Smooth muscle cell (in vitro differentiated cells): ENCODE measurements at regions not wholly inside any gene's neighbourhood (a gene's known extent, or its start where the extent isn't known, plus 50 kb on each side); places are given as distances from the start of the nearest gene placed in this dataset.

Experiments
- DNase-seq: peaks from one replicate; lab custom pipeline; 2025; ENCODE audit not compliant: unreplicated experiment; lab: John Stamatoyannopoulos, UW
- H2AFZ ChIP-seq: fragments of 200-600 bp; sonication (generic); 2 replicates; pipeline ENCODE4 v1.6.0; 2016; ENCODE audit warnings: antibody characterized with exemption, low read depth, mild to moderate bottlenecking
- H3F3A ChIP-seq: fragments of 200-600 bp; sonication (generic); 2 replicates; pipeline ENCODE4 v1.6.0; 2017; ENCODE audit warnings: antibody characterized with exemption, low read depth
- H3K27ac ChIP-seq: fragments of 200-600 bp; sonication (generic); 2 replicates; pipeline ENCODE4 v1.5.1; 2016; ENCODE audit warnings: low read depth, mild to moderate bottlenecking
- H3K27me3 ChIP-seq: fragments of 200-600 bp; sonication (generic); 2 replicates; pipeline ENCODE4 v1.6.1; 2016; ENCODE audit warnings: low read depth, mild to moderate bottlenecking
- H3K36me3 ChIP-seq: fragments of 200-600 bp; sonication (generic); 2 replicates; pipeline ENCODE4 v1.5.1; 2016; ENCODE audit warnings: low read depth
- H3K4me1 ChIP-seq: fragments of 200-600 bp; sonication (generic); 2 replicates; pipeline ENCODE4 v1.5.1; 2016; ENCODE audit warnings: low read depth
- H3K4me2 ChIP-seq: fragments of 200-600 bp; sonication (generic); 2 replicates; pipeline ENCODE4 v1.6.0; 2016; ENCODE audit warnings: mild to moderate bottlenecking
- H3K4me3 ChIP-seq: fragments of 200-600 bp; sonication (generic); 2 replicates; pipeline ENCODE4 v1.5.1; 2016; ENCODE audit warnings: mild to moderate bottlenecking
- H3K79me2 ChIP-seq: fragments of 200-600 bp; sonication (generic); 2 replicates; pipeline ENCODE4 v1.6.0; 2016; ENCODE audit warnings: low read depth, mild to moderate bottlenecking
- H3K9ac ChIP-seq: fragments of 200-600 bp; sonication (generic); 2 replicates; pipeline ENCODE4 v1.6.0; 2016; ENCODE audit warnings: low read depth
- H3K9me3 ChIP-seq: fragments of 200-600 bp; sonication (generic); replicated peaks from 2 replicates; pipeline ENCODE4 v1.5.1; 2016; ENCODE audit warnings: low read depth
- H4K20me1 ChIP-seq: fragments of 200-600 bp; sonication (generic); 2 replicates; pipeline ENCODE4 v1.6.0; 2016; ENCODE audit warnings: low read depth
- WGBS: methylation state at CpG from one replicate; pipeline ENCODE4 v1.1.7; 2016; ENCODE audit warnings: low lambda C conversion rate; 5-methylcytosine and 5-hydroxymethylcytosine counted together
- TF ChIP-seq, protein P1 (sequence below): fragments of 200-600 bp; sonication (generic); IDR thresholded peaks from 2 replicates; pipeline ENCODE4 v1.5.1; 2017; ENCODE audit warnings: borderline replicate concordance, mild to moderate bottlenecking, antibody characterized with exemption; ENCODE audit not compliant: insufficient read depth, poor library complexity, severe bottlenecking

GRCh38 chr6:164827537-164827936, 481.9 kb downstream of the C6orf118 start:
- no peak overlapping the region for H3K9ac ChIP-seq
- no peak overlapping the region for H2AFZ ChIP-seq
- no peak overlapping the region for H3K4me2 ChIP-seq
- TF ChIP-seq, protein P1, sequence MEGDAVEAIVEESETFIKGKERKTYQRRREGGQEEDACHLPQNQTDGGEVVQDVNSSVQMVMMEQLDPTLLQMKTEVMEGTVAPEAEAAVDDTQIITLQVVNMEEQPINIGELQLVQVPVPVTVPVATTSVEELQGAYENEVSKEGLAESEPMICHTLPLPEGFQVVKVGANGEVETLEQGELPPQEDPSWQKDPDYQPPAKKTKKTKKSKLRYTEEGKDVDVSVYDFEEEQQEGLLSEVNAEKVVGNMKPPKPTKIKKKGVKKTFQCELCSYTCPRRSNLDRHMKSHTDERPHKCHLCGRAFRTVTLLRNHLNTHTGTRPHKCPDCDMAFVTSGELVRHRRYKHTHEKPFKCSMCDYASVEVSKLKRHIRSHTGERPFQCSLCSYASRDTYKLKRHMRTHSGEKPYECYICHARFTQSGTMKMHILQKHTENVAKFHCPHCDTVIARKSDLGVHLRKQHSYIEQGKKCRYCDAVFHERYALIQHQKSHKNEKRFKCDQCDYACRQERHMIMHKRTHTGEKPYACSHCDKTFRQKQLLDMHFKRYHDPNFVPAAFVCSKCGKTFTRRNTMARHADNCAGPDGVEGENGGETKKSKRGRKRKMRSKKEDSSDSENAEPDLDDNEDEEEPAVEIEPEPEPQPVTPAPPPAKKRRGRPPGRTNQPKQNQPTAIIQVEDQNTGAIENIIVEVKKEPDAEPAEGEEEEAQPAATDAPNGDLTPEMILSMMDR = no peak
- no peak for DNase-seq
- no peaks in the 10 kb centered on the region for H3K27me3 ChIP-seq
- H3K4me1 ChIP-seq = no peaks in the 10 kb centered on the region
- H3K9me3 ChIP-seq = no peaks in the 10 kb centered on the region
- 94% methylated on average over 8 of the region's 8 CpGs for WGBS
- no peak overlapping the region for H3K27ac ChIP-seq
- H3F3A ChIP-seq = no peaks in the 10 kb centered on the region
- no peak overlapping the region for H3K4me3 ChIP-seq
- H3K36me3 ChIP-seq = no peaks in the 10 kb centered on the region
- H4K20me1 ChIP-seq = no peaks in the 10 kb centered on the region
- H3K79me2 ChIP-seq = no peaks in the 10 kb centered on the region

- Histone ChIP-seq H3K4me2 (no peak overlapping the region), H3K9me3 (no peaks in the 10 kb centered on the region), H2AFZ (no peak overlapping the region), H3K4me3 (no peak overlapping the region), H3K27me3 (no peaks in the 10 kb centered on the region), H4K20me1 (no peaks in the 10 kb centered on the region), H3K4me1 (no peaks in the 10 kb centered on the region), H3K79me2 (no peaks in the 10 kb centered on the region), H3K9ac (no peak overlapping the region), H3K27ac (no peak overlapping the region), H3F3A (no peaks in the 10 kb centered on the region), H3K36me3 (no peaks in the 10 kb centered on the region)
- 89% methylated on average over 11 of the region's 11 CpGs for WGBS
- no peak for DNase-seq
- TF ChIP-seq, protein P1 = no peak
Measured at GRCh38 chr6:164826831-164827468, 482.5 kb downstream of the C6orf118 start.

DNA sequence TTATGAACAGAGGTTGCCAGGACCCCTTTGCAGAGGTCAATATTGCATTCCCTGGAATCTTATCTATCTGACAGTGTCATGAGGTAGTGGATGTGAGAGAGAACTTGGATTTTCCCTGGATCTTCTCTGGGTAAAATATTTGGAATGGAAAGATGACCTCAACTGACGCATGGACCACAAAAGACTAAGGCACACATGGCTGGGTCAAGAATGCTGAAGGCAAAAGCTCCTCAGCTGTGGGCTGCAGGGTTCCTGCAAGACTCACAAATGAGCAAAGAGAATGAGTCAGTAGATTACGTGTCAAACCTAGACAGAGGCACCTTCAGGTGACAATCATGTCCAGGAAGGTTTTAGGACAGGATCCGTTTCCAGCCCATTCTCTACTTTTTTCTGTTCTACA, 484.0 kb downstream of the C6orf118 start:
- H3K4me1 ChIP-seq = no peaks in the 10 kb centered on the region
- no peak overlapping the region for H3K4me2 ChIP-seq
- no peaks in the 10 kb centered on the region for H3F3A ChIP-seq
- no peak overlapping the region for H3K4me3 ChIP-seq
- H3K27ac ChIP-seq = no peak overlapping the region
- no peak overlapping the region for H3K9ac ChIP-seq
- DNase-seq = no peak
- TF ChIP-seq, protein P1 = no peak
- no peaks in the 10 kb centered on the region for H4K20me1 ChIP-seq
- H3K79me2 ChIP-seq = no peaks in the 10 kb centered on the region
- 89% methylated on average over 3 of the region's 3 CpGs for WGBS
- no peaks in the 10 kb centered on the region for H3K27me3 ChIP-seq
- H2AFZ ChIP-seq = no peak overlapping the region
- no peaks in the 10 kb centered on the region for H3K9me3 ChIP-seq
- H3K36me3 ChIP-seq = no peaks in the 10 kb centered on the region

GRCh38 chr6:164817662-164818061, 491.7 kb downstream of the C6orf118 start:
- Histone ChIP-seq H3K4me1 (no peaks in the 10 kb centered on the region), H3K36me3 (no peaks in the 10 kb centered on the region), H3K79me2 (no peaks in the 10 kb centered on the region), H4K20me1 (no peaks in the 10 kb centered on the region), H3K4me2 (no peak overlapping the region), H3K9ac (no peak overlapping the region), H2AFZ (no peak overlapping the region), H3K9me3 (no peaks in the 10 kb centered on the region), H3K27me3 (no peaks in the 10 kb centered on the region), H3K27ac (no peak overlapping the region), H3F3A (no peaks in the 10 kb centered on the region), H3K4me3 (no peak overlapping the region)
- TF ChIP-seq, protein P1 = no peak
- DNase-seq = no peak
- 100% methylated on average over 1 of the region's 1 CpG for WGBS
